Limb (tissue), 2 donors: ENCODE measurements at regions not wholly inside any gene's neighbourhood (a gene's known extent, or its start where the extent isn't known, plus 50 kb on each side); places are given as distances from the start of the nearest gene placed in this dataset.
"Not testable (repeated sequence)": the region's sequence is repeated elsewhere in the genome, so short reads cannot be mapped to it uniquely, and the experiment has no call there.

Source experiments
- DNase-seq, 2 donors: peaks; one replicate each; pipeline ENCODE4 v3.0.0-alpha.2; 2016; ENCODE audit errors: extremely low spot score in 2 of 2

DNA sequence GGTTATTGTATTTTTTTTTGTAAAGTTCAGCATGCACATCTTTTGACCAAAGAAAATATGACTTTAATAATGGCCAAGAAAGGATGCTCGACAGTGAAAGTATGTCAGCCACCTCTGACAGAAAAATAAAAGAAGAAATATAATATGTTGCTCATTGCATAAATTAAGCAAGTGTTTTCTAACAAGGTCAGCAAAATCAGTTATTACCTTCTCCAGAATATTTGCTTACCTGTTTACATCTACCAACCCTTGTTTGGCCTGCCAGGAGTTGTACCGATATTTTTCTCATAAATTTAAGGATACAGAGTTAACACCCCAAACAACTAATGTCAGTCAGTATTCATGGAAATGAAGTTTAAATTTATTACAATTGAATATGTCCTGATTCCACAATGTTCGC is 685.4 kb downstream of the PLA2G4A start:
- DNase-seq: no peak

DNA sequence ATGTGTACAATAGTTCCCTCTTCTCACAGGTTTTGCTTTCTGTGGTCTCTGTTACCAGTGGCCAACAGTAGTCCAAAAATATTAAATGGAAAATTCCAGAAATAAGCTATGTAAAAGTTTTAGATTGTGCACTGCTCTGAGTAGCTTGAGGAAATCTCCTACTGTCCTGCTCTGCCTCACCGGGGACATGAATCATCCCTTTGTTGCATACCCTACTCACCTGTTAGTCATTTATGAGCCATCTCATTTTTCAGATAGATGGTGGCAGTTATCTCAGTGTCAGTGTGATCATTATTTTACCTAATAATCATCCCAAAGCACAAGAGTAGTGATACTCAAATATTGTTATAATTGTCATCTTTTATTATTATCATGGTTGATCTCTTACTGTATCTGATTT is 688.1 kb downstream of the PLA2G4A start:
- no peak for DNase-seq

DNA sequence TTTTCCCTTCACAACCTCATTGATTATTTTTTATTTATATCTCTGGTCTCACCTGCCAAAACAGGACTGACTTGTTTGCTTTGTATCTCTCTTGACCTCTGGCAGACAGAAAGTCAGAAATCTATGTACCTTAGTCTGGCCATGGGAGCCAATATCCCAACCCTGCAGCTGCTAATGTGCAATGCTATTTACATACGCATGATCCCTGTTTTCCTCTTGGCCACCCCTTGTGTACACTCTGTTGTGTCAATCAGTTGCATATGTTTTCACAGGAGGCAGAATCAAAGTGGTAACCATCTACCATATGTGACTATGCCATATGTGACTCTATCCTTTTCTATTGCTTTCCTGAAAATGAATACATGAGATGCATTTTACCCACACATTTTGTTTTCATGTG is 688.8 kb downstream of the PLA2G4A start:
- no peak for DNase-seq

DNA sequence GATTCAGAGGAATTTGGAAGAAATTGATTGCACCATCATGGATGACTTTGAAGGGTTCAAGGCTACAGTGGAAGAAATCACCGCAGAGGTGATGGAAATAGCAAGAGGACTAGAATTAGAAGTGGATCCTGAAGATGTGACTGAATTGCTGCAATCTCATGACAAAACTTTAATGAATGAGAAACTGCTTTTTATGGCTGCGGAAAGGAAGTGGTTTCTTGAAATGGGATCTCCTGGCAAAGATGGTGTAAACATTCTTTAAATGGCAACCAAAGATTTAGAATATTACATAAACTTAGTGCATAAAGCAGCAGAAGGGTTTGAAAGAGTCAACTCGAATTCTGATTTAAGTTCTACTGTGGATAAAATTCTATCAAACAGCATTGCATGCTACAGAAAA is 698.6 kb downstream of the PLA2G4A start:
- no peak for DNase-seq

DNA sequence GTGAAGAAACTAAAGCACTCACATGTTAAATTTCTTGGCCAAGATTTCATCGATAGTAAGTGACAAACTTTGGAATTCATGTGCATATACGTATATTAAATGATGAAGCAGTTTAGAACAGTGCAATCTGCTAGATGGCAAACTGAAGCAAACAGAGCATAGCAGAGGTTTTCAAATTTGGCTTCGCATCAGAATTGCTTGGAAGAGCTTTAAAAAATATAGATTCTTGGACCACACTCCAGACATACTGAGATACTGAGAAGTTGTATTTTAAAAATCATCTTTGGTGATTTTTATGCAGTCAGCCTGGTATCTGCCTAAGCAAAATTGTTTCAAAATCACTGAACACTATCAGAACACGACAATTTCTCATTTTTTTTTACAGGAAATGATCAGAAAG is 709.2 kb downstream of the PLA2G4A start:
- no peak for DNase-seq

DNA sequence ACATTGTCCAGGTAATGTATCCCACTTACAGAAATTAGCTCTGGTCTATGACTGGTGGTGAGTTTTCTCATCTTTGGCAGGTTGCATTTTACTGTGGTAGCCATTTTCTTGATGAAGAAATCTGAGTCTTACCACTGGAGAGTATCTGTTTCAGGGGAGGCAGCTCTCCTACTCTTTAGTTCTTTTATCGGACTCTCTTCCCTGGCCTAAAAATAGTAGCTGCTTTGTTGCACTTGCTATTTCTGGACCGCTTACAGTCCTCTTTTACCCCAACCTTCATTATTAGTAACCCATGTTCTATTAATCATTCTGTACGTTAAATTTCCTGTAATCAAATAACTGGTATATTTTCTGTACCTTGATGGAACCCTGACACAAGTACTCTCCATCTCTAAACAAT is 720.8 kb downstream of the PLA2G4A start:
- DNase-seq: no peak

DNA sequence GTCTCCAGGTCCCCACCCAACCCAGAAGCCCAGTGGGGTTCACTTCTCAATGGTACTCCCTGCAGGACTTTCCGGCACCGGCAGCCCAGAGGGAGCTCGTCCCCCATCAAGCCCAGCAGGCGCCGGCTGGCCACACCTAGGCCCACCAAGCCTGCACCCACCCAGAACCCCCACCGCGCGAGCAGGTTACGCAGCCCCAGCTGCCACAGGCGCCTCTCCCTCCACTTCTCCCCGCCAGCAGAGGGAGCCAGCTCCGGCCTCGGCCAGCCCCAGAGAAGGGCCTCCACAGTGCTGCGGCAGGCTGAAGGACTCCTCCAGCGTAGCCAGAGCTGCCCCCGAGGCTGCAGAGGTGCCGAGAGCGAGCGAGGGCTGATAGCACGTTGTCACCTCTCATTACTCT is 722.3 kb downstream of the PLA2G4A start:
- DNase-seq: no peak

DNA sequence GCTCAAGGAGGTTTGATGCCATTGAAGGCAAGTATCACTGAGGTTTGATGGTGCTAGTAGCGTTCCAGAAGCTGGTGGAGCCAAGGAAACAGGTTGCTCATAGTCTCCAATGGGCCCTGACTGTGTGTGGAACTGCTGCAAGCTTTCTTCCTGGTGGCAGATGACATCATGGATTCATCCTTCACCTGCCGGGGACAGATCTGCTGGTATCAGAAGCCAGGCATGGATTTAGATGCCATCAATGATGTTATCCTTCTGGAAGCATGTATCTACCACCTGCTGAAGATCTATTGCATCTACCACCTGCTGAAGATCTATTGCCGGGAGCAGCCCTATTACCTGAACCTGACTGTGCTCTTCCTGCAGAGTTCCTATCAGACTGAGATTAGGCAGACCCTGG is 734.4 kb downstream of the PLA2G4A start:
- no peak for DNase-seq

DNA sequence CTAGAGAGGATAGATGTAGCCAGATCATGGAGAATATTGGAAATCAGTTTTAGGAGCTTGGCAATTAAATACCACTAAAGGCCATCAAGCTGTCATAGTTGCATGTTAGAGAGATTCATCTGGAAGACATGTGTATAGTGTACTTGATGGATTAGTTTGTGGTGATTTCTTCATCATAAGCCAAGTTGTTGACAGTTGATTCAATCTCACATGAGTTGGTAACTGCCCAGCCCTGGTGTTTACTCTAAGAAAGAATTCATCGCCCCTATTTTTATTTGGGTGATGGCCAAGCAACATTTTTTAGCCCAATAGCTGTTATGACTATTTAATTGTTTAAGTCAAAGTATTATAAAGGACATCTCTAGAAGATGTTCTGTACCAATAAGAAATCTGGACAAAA is 737.6 kb downstream of the PLA2G4A start:
- no peak for DNase-seq

DNA sequence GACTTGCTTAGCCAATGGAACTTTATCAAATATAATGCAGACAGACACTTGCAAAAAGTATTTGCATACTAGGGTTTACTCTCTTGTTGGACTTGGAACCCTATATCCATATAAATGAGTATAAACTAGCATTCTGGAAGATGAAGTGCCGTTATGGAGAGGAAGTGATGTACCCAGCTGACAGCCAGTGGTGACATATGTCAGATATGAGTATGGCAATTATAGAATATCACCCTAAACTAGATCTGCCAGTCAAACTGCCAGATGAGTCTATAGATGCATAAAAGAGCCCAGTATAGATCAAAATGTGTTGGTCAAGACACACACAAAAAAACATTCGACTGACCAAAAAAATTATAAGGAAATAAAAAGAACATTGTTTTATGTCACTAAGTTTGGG is 739.3 kb downstream of the PLA2G4A start:
- no peak for DNase-seq

DNA sequence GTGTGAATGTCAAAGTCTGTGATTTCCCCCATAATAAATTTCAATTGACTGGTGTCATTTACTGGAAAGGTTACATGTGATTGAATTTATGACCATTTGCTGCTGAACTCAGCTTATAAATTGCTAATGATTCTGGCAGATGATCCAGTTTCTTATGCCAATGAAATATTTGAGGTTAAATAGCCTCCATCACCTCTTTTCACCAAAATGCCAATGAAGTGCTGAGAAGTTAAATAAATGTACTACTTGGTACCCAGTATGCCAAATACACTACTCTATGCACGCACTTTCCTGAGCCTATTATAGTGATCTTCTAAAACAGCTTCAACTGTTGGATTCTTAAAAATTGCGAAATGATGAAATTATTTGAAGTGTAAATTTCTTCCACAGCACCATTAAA is 741.4 kb downstream of the PLA2G4A start:
- DNase-seq: no peak

DNA sequence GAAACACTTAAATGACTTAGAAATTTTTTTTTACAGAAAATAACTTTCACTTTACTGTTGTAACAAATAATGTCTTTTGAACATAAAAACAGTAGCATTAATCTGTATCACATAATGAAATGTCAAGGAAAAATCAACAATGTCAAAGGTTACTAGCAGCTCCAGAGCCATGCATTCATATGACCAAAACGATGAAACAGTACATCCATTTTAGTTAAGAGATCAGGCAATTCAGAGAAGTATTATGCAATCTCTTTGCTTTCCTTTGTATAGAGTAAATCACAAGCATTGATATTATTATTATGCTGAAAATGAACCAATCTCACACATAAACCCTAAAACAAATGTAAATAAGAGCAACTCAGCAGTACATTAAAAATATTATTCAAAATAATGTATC is 748.9 kb downstream of the PLA2G4A start:
- no peak for DNase-seq

DNA sequence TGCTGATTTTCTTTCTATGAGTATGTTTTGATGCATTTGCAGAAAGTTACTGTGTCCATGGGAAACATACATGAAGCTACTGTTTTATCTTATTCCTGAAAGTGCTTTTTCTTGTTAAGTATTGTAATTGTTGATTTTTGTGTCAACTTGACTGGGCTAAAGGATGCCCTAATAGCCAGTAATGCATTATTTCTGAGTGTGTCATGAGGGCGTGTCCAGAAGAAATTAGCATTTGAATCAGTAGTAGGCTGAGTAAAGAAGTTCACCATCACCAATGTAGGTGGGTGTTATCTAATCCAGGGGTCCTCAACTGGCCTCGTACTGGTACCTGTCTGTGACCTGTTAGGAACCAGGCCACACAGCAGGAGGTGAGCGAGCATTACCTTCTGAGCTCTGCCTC is 760.2 kb downstream of the PLA2G4A start:
- no peak for DNase-seq

DNA sequence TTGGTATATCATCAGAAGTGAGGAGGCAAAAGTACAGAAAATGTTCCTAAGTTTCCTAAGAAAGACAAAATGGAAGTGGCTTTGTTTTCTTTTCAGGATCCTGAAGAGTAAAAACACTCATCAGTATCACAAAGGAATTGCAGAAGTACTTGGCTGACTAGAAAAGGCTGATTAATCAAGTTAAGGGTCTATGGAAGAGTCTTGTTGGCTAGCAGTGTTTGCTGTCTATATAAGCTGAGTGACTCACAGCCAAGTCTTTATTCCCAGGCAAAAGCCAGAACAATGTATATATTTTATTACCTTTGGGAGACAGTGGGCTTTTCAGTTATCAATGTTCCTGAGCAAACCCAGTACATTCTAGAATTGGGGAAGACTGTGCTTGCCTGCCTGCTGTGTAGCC is 777.0 kb downstream of the PLA2G4A start:
- no peak for DNase-seq

DNA sequence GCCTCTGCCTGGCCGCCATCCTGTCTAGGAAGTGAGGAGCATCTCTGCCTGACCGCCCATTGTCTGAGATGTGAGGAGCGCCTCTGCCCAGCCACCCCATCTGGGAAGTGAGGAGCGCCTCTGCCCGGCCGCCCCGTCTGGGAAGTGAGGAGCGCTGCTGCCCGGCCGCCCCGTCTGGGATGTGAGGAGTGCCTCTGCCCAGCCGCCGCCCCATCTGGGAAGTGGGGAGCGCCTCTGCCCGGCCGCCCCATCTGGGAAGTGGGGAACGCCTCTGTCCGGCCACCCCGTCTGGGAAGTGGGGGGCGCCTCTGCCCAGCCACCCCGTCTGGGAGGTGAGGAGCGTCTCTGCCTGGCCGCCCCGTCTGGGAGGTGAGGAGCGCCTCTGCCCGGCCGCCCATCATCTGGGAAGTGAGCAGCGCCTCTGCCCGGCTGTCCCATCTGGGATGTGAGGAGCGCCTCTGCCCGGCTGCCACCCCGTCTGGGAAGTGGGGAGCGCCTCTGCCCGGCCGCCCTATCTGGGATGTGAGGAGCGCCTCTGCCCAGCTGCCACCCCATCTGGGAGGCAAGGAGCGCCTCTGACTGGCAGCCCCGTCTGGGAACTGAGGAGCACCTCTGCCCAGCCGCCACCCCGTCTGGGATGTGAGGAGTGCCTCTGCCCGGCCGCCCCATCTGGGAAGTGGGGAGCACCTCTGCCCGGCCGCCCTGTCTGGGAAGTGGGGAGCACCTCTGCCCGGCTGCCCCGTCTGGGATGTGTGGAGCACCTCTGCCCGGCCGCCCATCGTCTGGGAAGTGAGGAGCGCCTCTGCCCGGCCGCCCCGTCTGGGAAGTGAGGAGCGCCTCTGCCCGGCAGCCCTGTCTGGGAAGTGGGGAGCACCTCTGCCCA is 787.3 kb downstream of the PLA2G4A start:
- DNase-seq: not testable (repeated sequence)

DNA sequence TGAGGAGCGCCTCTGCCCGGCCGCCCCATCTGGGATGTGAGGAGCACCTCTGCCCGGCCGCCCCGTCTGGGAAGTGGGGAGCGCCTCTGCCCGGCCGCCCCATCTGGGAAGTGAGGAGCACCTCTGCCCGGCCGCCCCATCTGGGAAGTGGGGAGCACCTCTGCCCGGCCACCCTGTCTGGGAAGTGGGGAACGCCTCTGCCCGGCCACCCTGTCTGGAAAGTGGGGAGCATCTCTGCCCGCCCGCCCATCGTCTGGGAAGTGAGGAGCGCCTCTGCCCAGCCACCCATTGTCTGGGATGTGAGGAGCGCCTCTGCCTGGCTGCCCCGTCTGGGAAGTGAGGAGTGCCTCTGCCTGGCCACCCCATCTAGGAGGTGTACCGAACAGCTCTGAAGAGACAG is 788.1 kb downstream of the PLA2G4A start:
- not testable (repeated sequence) for DNase-seq

DNA sequence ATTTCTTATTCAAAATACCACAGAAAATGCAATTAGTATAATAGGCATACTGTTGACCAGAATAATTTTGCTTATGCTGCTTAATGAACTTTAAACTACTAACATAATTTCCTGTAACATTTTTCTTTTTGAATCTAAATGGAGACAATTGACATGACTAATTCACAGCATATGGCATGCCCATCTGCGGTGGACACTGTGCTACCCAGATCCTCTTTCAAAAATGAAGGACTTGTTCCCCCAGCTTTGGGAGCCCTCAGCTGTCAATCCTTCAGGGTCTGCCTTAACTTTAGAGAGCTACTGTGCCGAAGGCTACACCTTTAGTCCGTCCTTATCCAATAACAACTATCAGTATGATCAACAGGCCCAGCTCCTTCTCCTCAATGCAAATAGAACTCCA is 789.0 kb downstream of the PLA2G4A start:
- DNase-seq: no peak

DNA sequence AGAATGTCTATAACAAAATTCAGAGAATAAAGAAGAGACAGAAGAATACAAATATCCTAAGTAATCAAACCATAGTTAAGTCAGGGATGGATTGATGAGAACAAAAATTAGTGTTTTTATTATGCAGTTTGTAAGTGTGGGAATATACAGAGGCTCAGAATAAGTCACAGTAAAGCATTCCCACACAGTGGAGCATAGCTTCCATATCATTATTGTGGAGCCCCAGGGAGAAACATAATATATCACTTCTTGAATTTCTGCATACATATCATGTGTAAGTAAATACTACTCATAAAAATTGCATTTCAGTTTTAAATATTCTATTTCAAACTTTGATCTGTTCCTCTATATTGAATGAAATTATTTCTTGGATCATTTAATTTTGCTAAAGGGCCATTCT is 790.4 kb downstream of the PLA2G4A start:
- DNase-seq: no peak

DNA sequence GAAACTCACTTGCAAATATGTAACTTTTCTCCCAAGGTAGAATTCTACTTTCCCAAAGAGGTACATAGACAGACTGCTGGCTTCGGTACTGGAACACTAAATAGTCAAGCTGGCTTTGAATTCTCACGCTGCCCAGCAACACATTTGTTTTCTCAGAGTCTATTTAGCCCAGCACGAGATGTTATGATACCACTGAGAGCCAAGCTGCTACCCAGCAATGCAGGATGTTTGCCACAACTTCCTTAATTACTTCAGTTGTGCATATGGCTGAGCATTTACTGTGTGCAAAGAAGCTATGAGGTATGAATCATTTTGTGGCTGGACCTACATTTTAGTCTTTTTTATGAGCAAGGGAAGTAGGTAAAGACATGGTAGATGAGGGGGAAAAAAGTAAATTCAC is 793.2 kb downstream of the PLA2G4A start:
- DNase-seq: no peak

DNA sequence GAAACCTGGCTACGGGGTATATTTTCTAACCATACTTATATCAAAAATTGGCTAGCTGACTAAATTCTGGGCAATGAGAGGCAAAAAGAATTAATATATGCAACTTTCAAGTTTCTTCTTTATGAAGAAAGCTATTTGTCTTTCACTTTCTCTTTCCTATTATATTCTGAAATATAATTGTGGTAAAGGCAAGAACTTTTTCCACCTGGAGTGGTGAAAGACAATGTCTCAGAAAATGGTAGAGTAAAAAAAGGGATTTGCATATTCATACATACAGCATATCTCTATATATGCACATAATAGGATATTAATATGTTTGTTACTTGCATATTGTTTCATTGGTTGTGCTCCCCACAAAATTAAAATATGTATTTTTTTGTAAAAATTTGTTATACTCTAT is 793.8 kb downstream of the PLA2G4A start:
- DNase-seq: no peak

DNA sequence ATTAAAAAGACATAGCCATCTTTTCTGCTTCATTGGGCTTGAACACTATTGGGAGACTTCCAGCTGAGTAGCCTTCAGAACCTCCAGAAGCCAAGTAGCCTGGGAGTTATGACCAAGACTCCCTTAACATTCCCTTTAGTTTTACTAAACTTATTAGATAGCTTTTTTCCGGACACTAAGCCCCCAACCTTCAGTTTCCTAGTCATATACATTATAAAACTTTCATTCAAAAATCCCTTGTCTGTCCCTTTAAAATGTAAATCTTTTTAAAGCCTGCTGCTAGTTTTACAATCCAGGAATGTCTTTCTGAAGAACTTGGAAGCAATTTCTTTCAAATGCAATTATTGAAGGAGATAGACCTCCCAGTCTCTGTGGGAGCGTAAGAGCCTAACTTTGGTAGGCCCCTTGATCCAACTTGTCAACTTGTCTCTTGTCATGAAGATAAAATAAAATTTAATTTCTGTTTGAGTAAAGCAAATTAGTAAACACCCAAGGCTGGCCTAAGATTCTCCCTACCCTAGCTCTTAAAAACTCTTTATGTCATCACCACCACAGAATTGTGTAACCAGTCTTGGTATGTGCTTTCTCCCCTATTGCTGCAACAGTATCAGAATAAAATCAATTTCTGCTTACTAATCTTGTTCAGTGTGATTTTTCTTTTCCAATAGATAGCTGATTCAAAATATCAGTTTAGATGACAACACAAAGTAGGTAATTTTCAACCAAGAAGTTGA is 796.2 kb downstream of the PLA2G4A start:
- DNase-seq: no peak

DNA sequence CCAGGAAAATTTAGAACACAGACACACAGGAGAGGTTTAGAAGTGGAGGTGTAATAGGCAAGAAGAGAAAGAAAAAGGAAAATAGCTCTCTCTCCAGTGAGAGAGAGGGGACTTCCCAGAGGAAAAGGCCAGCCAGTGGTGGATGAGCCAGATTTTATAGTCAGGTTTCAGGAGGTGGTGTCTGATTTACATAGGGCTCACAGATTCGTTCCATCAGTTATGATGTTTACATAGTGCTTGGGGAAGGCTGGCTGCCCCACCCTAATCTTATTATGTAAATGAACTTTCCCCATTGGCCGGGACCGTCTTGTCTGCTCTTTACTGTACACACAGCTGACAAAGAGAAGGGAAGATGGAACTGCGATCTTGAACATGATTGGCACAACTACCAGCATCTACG is 797.3 kb downstream of the PLA2G4A start:
- DNase-seq: no peak

DNA sequence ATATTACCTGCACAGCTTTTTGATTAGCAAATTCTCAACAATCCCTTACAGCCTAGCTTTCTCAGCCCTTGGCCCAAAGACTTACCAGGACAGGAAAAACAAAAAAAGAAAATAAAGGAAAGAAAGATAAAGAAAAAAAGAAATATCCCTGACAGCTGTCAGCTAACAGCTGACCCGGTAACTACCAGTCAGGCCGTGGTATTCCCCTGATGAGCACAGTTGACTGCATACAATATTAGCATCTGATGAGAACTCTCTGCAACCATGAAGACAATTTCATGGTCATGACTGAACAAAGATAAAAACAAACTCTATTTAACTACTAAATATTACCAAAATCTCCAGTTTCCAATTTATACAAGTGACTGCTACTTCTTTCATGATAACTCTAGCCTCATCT is 798.8 kb downstream of the PLA2G4A start:
- no peak for DNase-seq
